ENCODE measurements at regions not wholly inside any gene's neighbourhood (a gene's known extent, or its start where the extent isn't known, plus 50 kb on each side); places are given as distances from the start of the nearest gene placed in this dataset.

DNA sequence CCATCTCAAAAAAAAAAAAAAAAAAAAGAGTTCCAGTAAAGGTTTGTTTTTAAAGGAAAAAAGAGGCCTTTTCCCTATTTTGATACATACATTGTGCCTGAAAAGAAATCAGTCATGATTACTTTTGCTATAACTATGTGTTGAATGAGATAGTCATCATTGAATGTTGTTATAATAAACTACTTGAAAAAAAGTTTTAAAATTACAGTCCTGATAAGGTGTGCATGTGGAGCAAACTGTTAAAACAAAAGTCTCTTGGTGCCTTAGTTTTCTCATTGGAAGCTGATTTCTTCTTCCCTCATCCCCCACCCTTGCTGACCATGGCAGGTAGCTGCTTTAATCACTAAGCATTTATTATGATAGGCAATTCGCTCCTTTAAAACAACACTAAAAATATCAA is 172.3 kb upstream of the TBCA start:
- no peak for DNase-seq (ENCODE audit: low spot score)

DNA sequence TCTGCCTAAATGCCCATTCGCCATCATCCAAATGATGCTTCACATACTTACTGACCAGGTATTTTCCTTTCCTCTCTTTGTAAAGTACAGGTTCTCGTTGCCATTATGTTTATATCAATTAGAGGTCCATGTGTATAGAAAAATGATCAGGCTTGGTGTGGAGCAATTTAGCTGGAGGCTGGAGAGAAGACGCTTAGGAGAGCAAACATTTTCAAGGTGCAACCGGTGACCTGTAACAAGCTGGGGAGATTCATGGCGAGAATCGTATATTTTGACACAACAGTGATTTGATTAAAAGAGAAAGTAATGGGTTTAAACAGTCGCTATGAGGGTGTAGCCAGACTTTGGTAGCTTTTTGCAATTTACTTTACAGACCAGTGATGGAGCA is 170.9 kb upstream of the TBCA start:
- DNase-seq (ENCODE audit: low spot score): no peak

GRCh38 chr5:77946381-77947040 is 170.4 kb upstream of the TBCA start:
- DNase-seq (ENCODE audit: low spot score): no peak

DNA sequence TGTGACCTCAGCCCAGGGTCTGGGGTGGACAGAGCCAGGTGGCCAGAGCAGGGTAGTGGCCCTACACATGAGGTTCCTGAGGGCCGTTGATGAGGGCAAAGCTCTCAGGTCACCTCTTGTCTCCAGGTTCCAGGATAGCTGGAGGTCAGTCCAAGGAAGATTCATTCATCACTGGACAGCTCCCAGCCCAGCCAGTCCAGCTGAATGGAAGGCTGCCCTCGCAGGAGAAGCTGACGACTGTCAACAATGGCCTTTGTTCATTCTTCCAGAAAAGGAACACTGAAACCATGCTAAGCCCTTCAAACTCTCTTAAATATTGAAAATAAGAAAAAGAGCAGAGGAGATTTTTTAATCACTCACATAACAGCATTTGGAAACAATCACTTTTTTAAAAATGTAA is 169.7 kb upstream of the TBCA start:
- DNase-seq (ENCODE audit: low spot score): no peak

DNA sequence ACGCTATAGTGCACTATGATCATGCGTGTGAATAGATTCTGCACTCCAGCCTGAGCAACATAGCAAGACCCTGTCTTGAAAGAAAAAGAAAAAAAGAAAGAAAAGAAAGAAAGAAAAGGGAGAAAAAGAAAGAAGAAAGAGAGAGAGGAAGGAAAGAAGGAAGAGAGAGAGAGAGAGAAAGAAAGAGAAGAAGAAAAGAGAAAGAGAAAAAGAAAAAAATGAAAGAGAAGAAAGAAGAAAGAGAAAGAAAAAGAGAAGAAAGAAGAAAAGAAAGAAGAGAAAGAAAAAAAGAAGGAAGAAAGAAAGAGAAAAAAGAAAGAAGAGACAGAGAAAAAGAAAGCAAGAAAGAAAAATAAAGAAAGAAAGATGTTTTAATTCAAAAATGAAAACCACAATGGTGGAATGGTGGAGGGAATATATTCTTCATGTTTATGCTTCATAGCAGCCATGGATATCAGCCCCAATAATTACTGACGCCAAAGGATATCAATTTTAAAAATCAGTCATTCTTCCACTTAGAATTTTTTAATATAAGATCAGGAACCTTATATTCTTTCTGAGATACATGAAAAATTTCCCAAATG is 168.7 kb upstream of the TBCA start:
- DNase-seq (ENCODE audit: low spot score): no peak

DNA sequence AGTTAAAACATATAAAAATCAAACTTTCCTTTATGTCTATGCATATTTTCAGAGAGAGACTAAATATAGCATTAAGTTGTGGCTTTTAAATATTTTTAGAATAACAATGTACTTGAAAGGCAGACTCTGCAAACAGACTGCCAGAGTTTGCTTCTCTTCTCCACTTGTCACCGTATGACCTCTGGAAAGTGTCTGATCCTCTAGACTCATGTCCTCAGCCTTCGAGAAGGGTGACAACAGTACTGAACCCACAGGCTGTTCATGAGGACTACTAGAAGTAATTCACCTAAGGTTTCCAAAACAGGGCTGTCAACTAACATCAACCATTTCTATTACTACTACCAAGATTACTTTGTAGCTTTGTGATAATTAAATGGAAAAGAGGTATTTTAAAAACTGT is 167.7 kb upstream of the TBCA start:
- DNase-seq (ENCODE audit: low spot score): no peak

- no peak for DNase-seq (ENCODE audit: low spot score)
These were observed 166.6 kb upstream of the TBCA start for GRCh38 chr5:77942578-77943239.

GRCh38 chr5:77937015-77937908 is 161.1 kb upstream of the TBCA start:
- DNase-seq (ENCODE audit: low spot score): no peak

DNA sequence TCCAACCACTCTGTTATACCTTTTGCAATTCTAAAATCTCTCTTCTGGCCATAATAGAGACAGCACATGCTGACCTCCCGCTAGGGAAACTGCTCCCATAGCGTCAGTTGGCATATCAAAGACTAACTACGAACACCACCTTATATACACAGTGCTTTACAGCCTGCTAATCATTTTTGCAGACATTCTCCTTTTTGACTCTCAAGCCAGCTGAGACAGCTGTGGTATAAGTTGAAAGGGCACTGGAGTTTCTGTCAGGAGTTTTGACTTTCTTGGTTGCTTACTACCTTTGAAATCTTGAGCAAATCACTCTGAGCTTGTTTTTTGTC is 160.2 kb upstream of the TBCA start:
- no peak for DNase-seq (ENCODE audit: low spot score)

DNA sequence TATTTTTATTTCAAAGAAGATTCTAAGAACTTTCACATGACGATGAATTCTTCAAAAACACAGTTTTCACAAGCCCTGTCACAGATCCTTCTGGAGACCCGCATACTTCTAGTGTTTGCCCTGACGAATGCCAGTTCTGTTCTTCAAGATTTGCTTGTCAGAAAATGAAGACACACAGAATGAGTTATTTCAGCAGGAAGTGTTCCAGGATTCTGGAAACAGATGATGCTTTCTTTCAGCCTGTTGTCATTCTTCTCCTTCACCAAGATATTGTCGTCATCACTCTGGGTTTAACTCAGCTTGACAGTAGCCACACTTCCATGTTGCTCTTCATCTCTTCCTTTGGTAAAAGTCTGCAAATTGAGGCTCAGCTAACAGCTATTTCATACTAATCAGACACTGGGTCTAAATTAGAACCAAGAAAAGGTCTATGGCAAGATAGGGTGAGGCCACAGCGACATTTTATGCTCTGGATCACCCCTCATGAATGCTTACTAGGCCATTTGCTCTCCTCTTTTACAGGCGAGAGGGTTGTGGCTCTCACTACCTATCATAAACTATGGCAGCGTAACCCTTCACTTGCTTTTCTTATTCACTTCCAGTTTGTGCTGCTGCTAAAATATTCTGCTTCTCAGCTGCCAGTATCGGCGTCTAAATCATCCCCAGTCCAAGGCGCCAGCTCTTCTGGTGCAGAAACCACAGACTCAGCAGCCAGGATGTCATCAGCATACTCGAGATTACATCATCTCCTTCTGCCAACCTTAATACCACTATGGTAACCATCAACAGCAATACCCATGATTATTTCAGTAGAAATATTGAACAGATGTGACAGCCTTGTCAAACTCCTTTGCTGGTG is 159.6 kb upstream of the TBCA start:
- DNase-seq (ENCODE audit: low spot score): peak; percentile 13

DNA sequence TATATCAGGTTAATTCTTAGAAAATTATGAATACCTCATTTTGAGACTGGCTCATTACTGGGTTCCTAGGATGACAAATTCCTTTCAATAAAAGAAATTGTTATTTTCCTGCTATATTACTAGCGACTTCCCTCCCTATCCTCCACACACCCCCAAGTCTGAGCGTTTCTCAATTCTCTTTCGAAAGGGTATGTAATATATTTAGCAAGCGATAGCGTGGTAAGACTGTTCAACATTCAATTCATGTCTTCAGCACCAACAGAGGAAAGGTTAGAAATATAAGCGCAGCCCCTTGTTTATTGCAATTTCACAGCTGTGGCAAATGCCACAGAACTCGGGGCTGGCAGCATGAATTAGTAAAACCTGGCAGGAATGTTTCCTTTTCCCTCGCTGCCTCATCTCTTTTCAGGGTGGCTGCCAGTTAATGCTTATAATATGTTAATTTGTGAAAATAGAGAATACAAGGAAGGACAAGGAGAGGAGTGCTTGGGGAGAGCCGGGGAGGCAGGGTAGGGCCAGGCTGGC is 152.7 kb upstream of the TBCA start:
- no peak for DNase-seq (ENCODE audit: low spot score)

DNA sequence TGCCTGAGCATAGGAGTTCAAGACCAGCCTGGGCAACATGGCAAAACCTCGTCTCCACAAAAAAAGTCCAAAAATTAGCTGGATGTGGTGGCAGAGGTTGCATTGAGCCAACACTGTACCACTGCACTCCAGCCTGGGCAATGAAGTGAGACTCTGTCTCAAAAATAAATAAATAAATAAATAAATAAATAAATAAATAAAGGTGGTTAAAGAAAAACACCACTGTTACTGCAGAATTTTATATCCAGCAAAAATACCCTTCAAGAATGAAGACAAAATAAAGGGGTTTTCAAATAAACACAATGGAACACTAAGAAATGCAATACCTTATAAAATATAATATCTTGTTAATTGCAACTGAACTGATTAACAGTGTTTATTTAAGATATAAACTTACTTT is 150.2 kb upstream of the TBCA start:
- DNase-seq (ENCODE audit: low spot score): no peak

DNA sequence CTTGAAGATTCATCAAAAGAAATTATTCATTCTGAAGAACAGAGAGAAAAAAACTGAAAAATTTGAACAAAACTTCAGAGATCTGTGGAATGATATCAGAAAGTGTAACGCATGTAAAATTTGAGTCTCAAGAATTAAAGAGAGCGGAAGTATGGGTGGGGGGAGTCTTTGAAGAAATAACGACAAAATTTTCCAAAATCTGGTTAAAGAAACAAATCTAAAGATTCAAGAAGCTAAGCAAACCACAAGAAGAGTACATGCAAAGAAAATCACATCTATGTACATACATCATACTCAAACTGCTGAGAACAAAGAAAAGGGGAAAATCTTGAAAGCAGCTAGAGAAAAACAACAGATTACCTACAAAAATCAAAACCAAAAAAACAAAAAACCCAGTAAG is 149.4 kb upstream of the TBCA start:
- DNase-seq (ENCODE audit: low spot score): no peak

DNA sequence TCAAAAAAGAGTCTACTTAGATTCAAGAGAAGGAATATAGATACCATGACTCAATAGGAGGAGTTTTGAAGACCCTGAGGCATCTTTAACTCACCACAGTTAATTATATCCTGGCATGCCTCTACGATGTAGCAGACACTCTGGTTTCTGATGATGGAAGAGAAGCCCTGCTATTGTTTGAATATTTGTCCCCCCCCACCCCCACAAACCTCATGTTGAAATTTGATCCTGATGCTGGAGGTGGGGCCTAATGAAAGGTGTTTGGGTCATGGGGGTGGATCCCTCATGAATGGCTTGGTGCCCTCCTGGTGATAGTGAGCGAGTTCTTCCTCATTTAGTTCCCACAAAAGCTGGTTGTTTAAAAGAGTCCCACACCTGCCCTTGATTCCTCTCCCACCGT is 147.9 kb upstream of the TBCA start:
- no peak for DNase-seq (ENCODE audit: low spot score)

DNA sequence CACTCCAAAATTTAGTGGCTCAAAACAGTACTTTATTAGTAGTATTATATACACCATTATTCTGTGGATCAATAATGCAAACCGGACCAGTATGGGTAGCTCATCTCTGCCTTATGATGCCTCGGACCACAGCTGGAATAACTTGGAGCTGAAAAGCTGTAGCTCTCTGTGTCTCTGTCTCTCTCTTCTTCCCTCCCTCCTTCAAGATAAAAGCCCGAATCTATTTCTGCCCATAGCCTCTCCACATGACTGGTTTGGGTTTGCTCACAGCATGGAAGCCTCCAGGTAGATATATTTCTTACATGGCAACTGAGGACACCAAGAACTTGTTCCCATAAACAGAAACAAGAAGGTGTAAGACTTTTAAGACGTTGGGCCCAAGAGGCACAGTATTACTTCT is 147.5 kb upstream of the TBCA start:
- no peak for DNase-seq (ENCODE audit: low spot score)

DNA sequence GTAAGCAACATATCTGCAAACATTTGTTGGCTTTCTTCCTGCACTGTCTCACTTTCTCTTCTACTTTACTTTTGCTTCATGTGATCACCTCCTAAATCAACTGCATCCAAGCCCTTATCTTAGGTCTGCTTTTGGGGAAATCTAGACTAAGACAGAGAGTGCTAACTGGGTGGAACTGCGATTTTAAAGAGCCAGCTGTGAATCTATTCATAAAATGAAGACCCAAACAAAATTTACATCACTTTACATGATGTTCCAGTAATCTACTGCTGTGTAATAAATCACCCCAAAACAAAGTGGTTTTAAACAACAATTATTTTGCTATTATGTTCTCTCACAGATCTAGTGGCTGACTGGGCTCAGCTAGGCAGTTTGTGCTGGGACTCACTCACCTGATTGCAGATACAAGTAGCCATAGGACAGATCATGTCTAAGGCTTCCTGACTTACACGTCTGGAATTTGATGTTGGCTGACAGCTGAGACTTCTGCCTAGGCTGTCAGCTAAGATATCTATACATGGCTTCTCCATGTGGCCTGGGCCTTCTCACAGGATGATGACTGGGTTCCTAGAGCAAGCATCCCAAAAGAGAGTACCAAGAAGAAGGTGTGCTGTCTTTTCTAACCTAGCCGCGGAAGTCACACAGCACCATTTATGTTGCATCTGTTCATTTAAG is 145.1 kb upstream of the TBCA start:
- no peak for DNase-seq (ENCODE audit: low spot score)

DNA sequence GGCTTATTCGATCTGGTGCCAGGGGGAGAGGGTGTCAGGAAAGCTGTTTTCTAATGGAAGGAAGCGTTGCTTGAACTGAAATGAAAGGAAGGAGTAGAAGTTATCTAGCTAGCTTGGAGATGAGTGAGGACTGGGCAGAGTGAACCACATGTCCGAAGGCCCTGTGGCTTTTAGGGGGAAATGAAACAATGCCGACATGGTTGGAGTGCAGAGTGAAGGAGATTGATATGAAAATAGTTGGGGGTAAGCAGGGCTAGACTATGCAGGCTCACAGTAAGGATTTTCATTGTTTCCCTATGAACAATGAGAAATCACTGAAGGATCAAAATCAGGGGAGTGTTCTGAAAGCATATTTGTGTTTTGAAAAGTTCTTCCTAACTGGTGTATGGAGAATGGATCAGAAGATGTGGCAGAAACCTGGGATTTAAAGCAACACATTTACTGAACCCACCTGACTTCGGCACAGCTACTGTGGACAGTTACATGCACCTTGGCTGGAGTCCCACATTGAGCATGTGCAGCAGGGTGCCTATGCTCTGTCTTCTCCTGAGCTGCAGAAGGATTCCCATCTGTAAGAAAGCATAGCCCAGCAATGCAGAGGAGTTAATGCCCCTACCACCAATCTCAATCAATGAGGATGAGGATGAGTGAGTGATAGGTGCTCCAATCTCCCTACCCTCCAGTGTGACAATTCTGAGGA is 144.4 kb upstream of the TBCA start:
- no peak for DNase-seq (ENCODE audit: low spot score)

DNA sequence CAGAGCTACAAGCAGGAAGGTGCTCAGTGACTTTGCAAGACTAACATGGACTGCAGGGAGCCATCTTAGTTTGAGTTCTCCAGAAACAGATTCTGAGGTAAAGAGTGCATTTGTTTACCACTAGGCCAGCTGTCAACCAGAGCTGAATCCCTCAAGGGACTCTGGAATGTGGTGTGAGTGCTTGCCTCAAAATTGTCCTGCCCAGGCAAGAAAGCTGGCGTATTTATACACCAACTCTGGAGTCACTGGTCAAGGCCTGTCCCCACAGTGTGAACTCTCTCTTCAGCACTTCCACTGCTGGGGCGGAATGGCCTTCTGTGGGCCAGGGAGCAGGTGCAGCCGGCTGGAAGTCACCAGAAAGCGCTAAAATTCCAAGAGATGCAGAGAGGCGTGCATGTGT is 139.2 kb upstream of the TBCA start:
- DNase-seq (ENCODE audit: low spot score): no peak

- DNase-seq (ENCODE audit: low spot score): no peak
These were observed 136.6 kb upstream of the TBCA start for GRCh38 chr5:77912721-77913120.

DNA sequence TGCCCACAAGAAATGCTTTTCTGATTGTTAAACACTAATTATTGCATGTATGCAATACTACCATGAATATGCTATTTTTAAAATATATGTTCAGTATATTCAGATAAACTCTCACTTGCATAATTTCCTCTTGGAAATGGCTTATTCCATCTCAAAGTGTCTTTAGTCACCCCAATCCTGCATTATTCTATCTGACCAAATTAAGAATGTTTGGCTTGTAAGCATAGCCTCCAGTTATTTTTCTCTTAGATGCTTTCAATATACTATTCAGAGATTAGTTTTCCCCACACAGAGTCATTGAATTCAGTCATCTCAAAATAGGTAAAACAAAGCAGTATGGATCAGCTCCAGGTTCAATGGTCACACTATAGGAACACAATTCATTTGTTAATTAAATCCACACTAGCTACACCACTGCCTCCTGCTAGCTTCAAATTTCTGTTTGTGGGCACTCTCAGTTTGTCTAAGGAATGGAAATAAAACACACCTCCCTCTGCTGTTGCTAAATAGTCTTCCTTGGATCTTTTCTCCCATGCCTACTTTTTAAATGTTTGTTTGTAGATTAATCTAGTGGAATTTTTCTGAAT is 134.6 kb upstream of the TBCA start:
- DNase-seq (ENCODE audit: low spot score): no peak
